Stimulated activated CD8-positive, alpha-beta memory T cell treated with anti-CD3 and anti-CD28 coated beads, Interleukin-7, amount 100 ng/mL, for 48 hours (primary cell): ENCODE measurements at regions not wholly inside any gene's neighbourhood (a gene's known extent, or its start where the extent isn't known, plus 50 kb on each side); places are given as distances from the start of the nearest gene placed in this dataset.

Experiments
- DNase-seq, 2 donors: peaks; one replicate each; pipeline ENCODE4 v3.0.0-alpha.2; 2020; ENCODE audit warnings: low read depth in 1 of 2; ENCODE audit errors: extremely low read depth in 1 of 2

- no peak for DNase-seq
These were observed 446.6 kb upstream of the SORCS1 start for GRCh38 chr10:107611115-107611514.

GRCh38 chr10:107589081-107589480 is 424.6 kb upstream of the SORCS1 start:
- no peak for DNase-seq

GRCh38 chr10:107585630-107586029 is 421.1 kb upstream of the SORCS1 start:
- DNase-seq = no peak

- no peak for DNase-seq
These were observed 419.5 kb upstream of the SORCS1 start for GRCh38 chr10:107583974-107584373.

GRCh38 chr10:107579970-107580369 is 415.5 kb upstream of the SORCS1 start:
- DNase-seq = no peak

- no peak for DNase-seq
These were observed 412.7 kb upstream of the SORCS1 start for GRCh38 chr10:107577221-107577620.

GRCh38 chr10:107576746-107577145 is 412.2 kb upstream of the SORCS1 start:
- no peak for DNase-seq

- no peak for DNase-seq
These were observed 400.5 kb upstream of the SORCS1 start for GRCh38 chr10:107565014-107565413.

GRCh38 chr10:107561136-107561650 is 396.7 kb upstream of the SORCS1 start:
- DNase-seq = no peak

GRCh38 chr10:107557916-107558315 is 393.4 kb upstream of the SORCS1 start:
- DNase-seq = no peak

GRCh38 chr10:107554333-107554732 is 389.8 kb upstream of the SORCS1 start:
- DNase-seq = no peak

- DNase-seq = no peak
These were observed 389.0 kb upstream of the SORCS1 start for GRCh38 chr10:107553470-107553869.

GRCh38 chr10:107552963-107553362 is 388.5 kb upstream of the SORCS1 start:
- no peak for DNase-seq

GRCh38 chr10:107548301-107548700 is 383.8 kb upstream of the SORCS1 start:
- no peak for DNase-seq

GRCh38 chr10:107546986-107547385 is 382.5 kb upstream of the SORCS1 start:
- DNase-seq = no peak

GRCh38 chr10:107546284-107546683 is 381.8 kb upstream of the SORCS1 start:
- DNase-seq = no peak

- DNase-seq = no peak
These were observed 381.2 kb upstream of the SORCS1 start for GRCh38 chr10:107545717-107546116.

- DNase-seq = no peak
These were observed 380.4 kb upstream of the SORCS1 start for GRCh38 chr10:107544706-107545520.

GRCh38 chr10:107542607-107543006 is 378.1 kb upstream of the SORCS1 start:
- no peak for DNase-seq

GRCh38 chr10:107542016-107542415 is 377.5 kb upstream of the SORCS1 start:
- DNase-seq = no peak

- no peak for DNase-seq
These were observed 376.5 kb upstream of the SORCS1 start for GRCh38 chr10:107540981-107541380.

- no peak for DNase-seq
These were observed 364.8 kb upstream of the SORCS1 start for GRCh38 chr10:107529350-107529749.

- DNase-seq = no peak
These were observed 355.8 kb upstream of the SORCS1 start for GRCh38 chr10:107520348-107520747.
